GM21447 (cell line): ENCODE measurements at regions not wholly inside any gene's neighbourhood (a gene's known extent, or its start where the extent isn't known, plus 50 kb on each side); places are given as distances from the start of the nearest gene placed in this dataset.
"Not testable (repeated sequence)": the region's sequence is repeated elsewhere in the genome, so short reads cannot be mapped to it uniquely, and the experiment has no call there.

Source experiments
- ATAC-seq: cut with Tn5 transposase; IDR thresholded peaks from one replicate; pipeline ENCODE4 v1.9.1; 2021; ENCODE audit not compliant: unreplicated experiment

DNA sequence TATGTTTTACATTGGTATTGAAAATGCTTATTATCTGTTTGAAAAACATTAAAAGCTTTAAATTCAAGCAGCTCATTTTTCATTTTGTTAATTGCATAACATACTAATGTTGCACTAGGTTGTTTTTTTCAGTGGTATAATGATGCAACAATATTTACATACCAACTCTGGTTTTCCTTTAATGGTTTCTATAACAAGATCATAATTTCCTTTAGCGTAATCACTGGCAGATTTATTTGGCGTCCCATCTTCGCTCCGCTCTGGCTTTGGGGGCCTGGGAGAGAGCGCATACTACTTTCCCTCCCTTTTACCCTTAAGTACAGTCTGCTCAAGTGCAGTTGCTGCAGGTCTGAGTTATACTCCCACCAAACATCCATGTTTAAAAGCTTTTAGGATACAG lies 574.1 kb downstream of the PRKD1 start:
- no peak for ATAC-seq

DNA sequence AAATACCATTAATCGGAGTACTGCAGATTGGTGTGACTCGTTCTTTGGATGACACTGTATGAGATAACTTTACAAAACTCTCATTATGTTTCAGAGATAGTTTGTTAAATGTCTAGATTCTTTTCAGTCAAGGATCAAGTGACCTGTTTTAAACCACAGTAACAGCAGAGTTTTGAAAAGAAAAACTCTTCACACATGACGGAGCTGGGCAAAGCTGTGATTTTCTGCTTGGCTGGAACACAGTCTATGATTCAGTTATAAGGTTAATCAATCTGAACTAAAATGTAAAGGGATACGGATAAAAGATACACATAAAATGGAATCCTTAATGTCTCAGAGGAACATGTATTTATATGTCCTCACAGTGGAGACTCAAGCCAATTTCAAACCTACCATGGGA lies 573.2 kb downstream of the PRKD1 start:
- ATAC-seq = no peak

DNA sequence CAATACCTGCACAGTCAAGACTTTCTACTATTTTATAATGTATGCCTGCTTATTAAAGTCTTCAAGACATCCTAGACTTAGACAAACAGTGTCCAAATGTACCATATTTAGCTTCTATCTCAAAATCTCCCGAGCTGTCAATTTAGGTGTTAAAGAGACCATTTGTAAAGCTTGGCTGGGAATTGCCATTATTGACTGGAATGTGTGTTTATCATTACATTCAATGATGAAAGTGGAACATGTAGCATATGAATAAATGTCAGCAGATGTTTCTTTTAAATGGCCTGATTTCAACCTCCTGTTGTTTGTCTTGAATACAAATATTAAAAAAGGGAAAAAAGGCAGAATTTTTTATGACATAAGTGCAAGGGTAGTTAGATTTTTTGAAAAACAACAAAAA lies 572.3 kb downstream of the PRKD1 start:
- no peak for ATAC-seq

DNA sequence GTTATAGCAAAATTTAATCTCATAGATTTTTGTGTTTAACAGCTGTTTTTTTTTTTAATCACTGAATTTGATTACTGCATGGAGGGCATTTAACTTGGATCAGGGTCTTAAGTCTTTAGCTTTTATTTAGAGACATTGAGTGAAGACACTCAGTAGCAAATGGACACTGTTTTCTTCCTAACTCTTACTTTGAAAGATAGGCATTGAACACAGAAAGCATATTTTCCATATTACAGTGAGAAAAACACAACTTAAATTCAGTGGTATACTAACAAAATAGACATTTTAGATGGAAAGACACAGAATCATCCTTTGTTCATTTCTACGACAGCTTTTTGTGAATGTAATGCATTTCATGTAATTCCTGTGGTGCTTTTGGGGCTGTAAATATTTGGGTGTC lies 571.8 kb downstream of the PRKD1 start:
- ATAC-seq = no peak

DNA sequence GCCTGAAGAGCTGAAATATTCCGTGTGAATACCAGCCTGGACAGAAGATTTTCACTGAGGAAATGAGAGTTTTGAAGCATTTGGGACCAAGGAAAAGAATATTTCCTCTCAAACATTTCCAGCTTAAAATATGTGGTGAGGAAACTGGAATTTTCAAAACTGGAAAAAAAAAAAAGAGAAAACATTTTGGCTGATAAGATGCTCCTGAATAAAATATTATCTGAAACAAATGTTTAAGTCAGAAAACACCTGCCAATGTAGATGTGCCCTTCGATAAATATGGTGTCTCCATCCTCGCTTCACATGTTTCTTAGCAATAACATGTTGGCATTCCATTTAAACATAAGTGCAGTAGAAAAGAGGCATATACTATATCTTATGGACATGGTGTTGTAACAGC lies 567.0 kb downstream of the PRKD1 start:
- ATAC-seq = no peak

- no peak for ATAC-seq
These were observed 557.6 kb downstream of the PRKD1 start for GRCh38 chr14:29370024-29370423.

DNA sequence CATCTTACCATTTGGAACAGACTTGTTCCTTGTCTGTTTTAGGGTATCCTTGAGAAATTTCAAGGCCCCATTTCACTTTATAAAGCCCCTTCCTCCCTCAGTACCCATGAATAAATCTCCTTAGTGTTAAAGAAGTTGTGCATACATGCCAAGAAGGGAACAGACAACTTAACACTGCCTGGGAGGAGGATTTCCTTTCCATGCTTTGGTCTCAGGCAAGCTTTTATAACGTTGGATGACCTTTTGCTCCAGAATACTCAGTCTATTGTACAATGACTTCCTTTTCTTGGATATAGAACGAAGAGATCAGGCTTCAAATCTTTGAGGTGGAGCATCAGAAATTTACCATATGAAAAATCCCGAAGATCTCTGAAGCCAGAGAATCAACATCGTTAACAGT lies 551.4 kb downstream of the PRKD1 start:
- no peak for ATAC-seq

DNA sequence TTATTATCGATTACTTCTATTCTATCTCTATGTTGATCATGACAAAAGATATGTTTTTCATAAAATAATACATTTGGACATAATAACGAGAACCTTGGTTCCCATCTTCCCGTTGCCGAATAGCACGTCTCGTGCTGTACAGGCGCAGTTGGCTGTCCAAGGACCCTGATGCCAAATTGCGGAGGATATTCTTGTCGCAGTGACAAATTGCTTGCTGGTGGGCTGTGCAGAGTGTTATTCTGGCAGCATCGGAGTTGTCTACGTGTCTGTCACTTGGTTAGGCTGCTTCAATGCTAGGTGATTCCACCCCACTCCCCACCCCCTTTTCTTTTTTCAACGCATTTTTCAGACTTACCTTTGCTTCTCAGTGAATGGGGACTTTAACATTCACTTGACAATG lies 546.8 kb downstream of the PRKD1 start:
- no peak for ATAC-seq

DNA sequence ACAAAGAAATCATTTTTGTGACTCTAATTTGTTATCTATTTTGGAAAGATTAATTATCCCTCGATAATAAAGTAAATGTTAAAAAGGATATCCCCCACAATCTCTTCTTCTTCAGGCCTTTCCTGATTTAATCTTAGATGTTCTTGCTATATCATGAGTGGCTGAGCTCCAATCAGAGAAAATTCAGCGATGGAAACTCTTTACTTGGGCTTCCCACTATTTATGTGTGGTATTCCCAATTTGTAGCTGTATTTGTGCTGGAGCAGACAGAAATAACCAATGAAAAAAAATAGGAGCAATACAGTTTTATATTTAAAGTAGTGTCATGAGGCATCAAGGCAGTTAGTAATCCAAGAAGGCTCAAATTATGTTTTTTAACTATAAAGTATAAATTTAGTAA lies 539.1 kb downstream of the PRKD1 start:
- ATAC-seq = no peak

- no peak for ATAC-seq
These were observed 537.4 kb downstream of the PRKD1 start for GRCh38 chr14:29390081-29390832.

GRCh38 chr14:29391231-29391630 lies 536.4 kb downstream of the PRKD1 start:
- no peak for ATAC-seq

DNA sequence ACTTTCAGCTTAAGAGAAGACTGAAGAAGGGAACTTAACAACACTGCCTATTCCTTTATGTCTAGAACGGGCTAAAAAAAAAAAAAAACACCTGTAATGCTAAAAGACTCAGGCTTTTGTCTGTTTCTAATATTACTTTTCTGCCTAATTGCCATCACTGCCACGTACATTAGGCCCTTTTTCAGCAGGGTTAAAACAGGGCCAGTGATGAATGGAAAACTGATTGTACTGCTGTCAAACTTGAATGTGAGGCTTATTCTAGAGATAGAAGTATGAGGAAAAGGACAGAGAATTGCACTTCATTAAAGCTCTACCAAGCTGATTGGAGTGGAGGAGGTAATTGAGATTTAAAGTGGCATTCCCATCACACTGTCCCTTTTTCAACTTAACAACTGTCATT lies 535.8 kb downstream of the PRKD1 start:
- no peak for ATAC-seq

GRCh38 chr14:29392287-29392686 lies 535.4 kb downstream of the PRKD1 start:
- no peak for ATAC-seq

DNA sequence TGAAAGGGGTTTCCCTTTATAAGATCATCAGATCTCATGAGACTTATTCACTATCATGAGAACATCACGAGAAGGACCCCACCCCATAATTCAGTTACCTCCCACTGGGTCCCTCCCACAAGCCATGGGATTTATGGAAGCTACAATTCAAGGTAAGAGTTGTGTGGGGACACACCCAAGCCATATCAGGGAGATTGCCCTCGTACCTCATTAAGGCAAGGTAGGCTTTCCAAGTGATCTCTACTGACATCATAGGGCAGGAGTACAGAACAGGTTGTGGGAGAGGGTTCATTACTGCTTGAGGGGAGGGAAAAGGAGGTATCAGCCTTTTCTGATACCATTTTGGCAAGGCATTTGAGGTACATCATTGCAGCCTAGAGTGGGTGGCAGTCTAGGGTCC lies 524.6 kb downstream of the PRKD1 start:
- ATAC-seq = no peak

DNA sequence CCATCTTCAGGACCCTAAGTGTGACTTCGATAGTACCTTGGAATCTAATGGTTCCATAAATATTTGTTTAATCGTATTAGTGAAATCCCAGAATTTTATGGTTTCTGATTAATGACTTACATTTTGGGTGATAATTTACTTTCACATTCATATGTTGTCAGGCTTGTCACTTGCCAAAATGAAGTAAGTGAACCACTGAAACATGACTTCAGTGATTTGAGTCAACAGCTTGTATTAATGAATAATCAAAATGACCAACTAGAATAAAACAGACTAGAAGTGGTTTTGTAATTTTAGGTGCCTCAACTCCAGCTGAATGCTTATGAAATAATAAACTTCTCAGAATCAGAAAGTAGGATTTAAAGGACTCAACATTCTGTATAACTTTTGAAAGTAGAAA lies 517.1 kb downstream of the PRKD1 start:
- no peak for ATAC-seq

DNA sequence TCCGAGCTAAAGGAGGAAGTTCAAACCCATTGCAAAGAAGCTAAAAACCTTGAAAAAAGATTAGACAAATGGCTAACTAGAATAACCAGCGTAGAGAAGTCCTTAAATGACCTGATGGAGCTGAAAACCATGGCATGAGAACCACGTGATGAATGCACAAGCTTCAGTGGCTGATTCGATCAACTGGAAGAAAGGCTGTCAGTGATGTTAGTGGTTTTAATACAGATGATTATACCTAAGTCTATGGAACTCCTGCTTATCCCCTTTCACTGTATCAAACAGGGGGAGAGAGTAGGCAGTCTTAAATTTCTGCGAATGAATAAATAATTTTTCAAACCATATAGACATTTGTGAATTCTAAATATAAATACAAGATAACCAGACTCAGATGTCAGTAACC lies 512.7 kb downstream of the PRKD1 start:
- not testable (repeated sequence) for ATAC-seq

DNA sequence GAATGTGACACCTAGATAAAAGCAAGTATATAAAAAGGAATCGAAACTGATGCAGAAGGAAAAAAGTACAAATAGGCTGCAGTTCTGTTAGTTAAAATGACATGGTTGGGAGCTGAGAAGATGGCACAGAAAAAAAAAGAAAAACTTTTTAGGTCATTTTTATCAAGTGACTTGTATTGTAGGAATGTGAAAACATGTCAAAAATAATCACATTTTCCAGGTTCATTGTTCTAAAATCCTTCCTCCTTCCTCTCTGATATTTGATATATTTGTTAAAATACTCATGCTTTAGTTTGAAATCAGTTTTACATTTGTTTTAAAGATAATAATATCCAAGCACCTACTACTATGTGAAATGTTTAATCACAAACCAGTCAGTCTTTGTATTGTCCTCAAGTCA lies 507.9 kb downstream of the PRKD1 start:
- ATAC-seq = no peak

DNA sequence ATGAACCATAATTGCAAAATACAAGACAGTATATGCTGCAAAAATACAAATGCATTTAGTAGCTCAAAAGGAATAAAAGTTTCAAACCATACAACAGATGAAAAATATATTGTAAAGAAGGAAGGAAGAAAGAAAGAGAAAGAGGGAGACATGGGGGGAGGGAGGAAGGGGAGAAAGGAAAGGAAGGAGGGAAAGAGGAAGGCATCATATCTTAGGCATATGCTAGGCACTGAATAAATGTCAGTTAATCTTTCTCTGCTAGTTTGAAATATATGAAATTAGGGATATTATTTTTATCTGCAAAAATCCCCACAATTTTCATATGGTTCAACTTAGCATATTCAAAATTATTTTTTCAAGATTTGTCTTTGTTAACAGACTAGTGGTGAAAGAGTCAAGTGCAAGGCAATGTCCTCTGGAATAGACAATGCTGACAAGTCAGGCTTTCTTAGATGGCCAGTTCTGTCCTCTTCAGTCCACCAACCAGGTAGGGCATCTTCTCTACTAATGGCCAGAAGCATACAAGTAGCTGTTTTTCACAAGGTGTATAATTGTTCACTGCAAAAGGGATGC lies 506.4 kb downstream of the PRKD1 start:
- no peak for ATAC-seq

- no peak for ATAC-seq
These were observed 501.8 kb downstream of the PRKD1 start for GRCh38 chr14:29425705-29426482.

- ATAC-seq = no peak
These were observed 485.0 kb downstream of the PRKD1 start for GRCh38 chr14:29442696-29443095.

GRCh38 chr14:29444216-29444615 lies 483.4 kb downstream of the PRKD1 start:
- no peak for ATAC-seq

DNA sequence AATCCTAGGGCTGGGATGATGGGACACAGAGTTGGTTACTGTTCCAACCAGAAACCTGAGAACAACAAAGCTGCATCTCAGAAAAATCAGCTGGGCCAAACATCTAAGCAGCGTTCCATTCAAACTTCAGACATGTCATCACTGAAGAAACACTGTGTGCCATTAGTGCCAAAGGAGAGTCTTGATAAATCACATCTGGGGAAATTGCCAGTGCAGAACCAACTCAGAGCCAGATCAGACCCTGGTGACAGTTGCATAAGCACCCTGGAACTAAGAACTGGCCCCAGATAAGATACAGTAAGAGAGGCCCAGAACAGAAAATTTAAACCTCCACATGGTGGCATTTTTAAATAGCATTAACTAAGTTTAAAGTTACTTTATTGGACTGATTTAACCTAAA lies 482.8 kb downstream of the PRKD1 start:
- no peak for ATAC-seq
